Stomach (tissue), 4 donors: ENCODE measurements at regions not wholly inside any gene's neighbourhood (a gene's known extent, or its start where the extent isn't known, plus 50 kb on each side); places are given as distances from the start of the nearest gene placed in this dataset.

Experiments used
- POLR2A ChIP-seq, 4 donors: fragments of 450-650 bp; IDR thresholded peaks; one replicate each; pipeline ENCODE4 v1.6.1; 2016; ENCODE audit warnings: antibody characterized with exemption in 4 of 4, control low read depth in 2 of 4, mild to moderate bottlenecking in 1 of 4, moderate library complexity in 1 of 4
- TF ChIP-seq, protein P1 (sequence below), 7 experiments: fragments of 450-650 bp in 4 of 7; fragments of 200-600 bp in 3 of 7; sonication (generic) in 3 of 7; IDR thresholded peaks; one replicate each; pipeline ENCODE4 v1.5.1; 2016 to 2019; ENCODE audit warnings: antibody characterized with exemption in 7 of 7, control low read depth in 2 of 7, mild to moderate bottlenecking in 1 of 7

DNA sequence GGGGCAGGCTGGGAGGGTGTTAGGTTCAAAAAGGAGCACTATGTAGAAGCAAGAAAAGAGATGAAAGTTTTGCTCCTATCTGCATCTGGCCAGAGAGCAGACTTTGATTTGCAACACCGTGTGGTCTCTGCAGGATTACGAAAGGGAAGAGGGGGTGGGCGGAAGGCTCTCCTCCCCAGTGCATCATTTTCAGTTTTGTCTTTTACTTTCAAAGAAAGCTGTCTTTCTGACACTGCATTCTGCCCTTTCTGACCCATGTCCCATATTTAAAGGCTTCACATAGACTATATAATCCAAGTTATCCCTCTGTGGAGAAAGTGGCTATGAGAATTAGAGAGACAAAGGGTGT lies 126.5 kb downstream of the RHOU start:
- no peak for TF ChIP-seq POLR2A (IDR thresholded peaks at IDR 0.05)
- TF ChIP-seq, protein P1, sequence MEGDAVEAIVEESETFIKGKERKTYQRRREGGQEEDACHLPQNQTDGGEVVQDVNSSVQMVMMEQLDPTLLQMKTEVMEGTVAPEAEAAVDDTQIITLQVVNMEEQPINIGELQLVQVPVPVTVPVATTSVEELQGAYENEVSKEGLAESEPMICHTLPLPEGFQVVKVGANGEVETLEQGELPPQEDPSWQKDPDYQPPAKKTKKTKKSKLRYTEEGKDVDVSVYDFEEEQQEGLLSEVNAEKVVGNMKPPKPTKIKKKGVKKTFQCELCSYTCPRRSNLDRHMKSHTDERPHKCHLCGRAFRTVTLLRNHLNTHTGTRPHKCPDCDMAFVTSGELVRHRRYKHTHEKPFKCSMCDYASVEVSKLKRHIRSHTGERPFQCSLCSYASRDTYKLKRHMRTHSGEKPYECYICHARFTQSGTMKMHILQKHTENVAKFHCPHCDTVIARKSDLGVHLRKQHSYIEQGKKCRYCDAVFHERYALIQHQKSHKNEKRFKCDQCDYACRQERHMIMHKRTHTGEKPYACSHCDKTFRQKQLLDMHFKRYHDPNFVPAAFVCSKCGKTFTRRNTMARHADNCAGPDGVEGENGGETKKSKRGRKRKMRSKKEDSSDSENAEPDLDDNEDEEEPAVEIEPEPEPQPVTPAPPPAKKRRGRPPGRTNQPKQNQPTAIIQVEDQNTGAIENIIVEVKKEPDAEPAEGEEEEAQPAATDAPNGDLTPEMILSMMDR (IDR thresholded peaks at IDR 0.05) = no peak
